IPS-NIHi7 (cell line): ENCODE measurements at regions not wholly inside any gene's neighbourhood (a gene's known extent, or its start where the extent isn't known, plus 50 kb on each side); places are given as distances from the start of the nearest gene placed in this dataset.
"Not testable (repeated sequence)": the region's sequence is repeated elsewhere in the genome, so short reads cannot be mapped to it uniquely, and the experiment has no call there.

Source experiments
- DNase-seq: peaks from one replicate; pipeline ENCODE4 v3.0.0; 2012; ENCODE audit warnings: mixed read lengths; ENCODE audit errors: extremely low spot score

GRCh38 chr2:183916041-183916440 lies 682.3 kb upstream of the ZNF804A start:
- not testable (repeated sequence) for DNase-seq

GRCh38 chr2:183919167-183919566 lies 679.2 kb upstream of the ZNF804A start:
- no peak for DNase-seq

- DNase-seq = no peak
Measured at GRCh38 chr2:183919926-183920325, 678.4 kb upstream of the ZNF804A start.

GRCh38 chr2:183925281-183925680 lies 673.0 kb upstream of the ZNF804A start:
- DNase-seq = no peak

- no peak for DNase-seq
Measured at GRCh38 chr2:183926433-183926832, 671.9 kb upstream of the ZNF804A start.

GRCh38 chr2:183927406-183928325 lies 670.7 kb upstream of the ZNF804A start:
- DNase-seq = no peak

- DNase-seq = no peak
Measured at GRCh38 chr2:183935005-183935404, 663.3 kb upstream of the ZNF804A start.

- DNase-seq = no peak
Measured at GRCh38 chr2:183937220-183937619, 661.1 kb upstream of the ZNF804A start.

GRCh38 chr2:183946193-183946592 lies 652.1 kb upstream of the ZNF804A start:
- no peak for DNase-seq

- no peak for DNase-seq
Measured at GRCh38 chr2:183948861-183949260, 649.5 kb upstream of the ZNF804A start.

- DNase-seq = no peak
Measured at GRCh38 chr2:183950673-183951072, 647.7 kb upstream of the ZNF804A start.

- no peak for DNase-seq
Measured at GRCh38 chr2:183951630-183952029, 646.7 kb upstream of the ZNF804A start.

- no peak for DNase-seq
Measured at GRCh38 chr2:183952741-183953140, 645.6 kb upstream of the ZNF804A start.

- DNase-seq = no peak
Measured at GRCh38 chr2:183963609-183964008, 634.7 kb upstream of the ZNF804A start.

- DNase-seq = no peak
Measured at GRCh38 chr2:183964565-183964964, 633.8 kb upstream of the ZNF804A start.

GRCh38 chr2:183967756-183968155 lies 630.6 kb upstream of the ZNF804A start:
- no peak for DNase-seq

GRCh38 chr2:183975676-183976075 lies 622.7 kb upstream of the ZNF804A start:
- not testable (repeated sequence) for DNase-seq

GRCh38 chr2:183984871-183985270 lies 613.5 kb upstream of the ZNF804A start:
- DNase-seq = no peak

GRCh38 chr2:183991968-183992367 lies 606.4 kb upstream of the ZNF804A start:
- no peak for DNase-seq

- DNase-seq = no peak
Measured at GRCh38 chr2:183993052-183993451, 605.3 kb upstream of the ZNF804A start.

GRCh38 chr2:183995632-183996031 lies 602.7 kb upstream of the ZNF804A start:
- no peak for DNase-seq

- DNase-seq = no peak
Measured at GRCh38 chr2:183996825-183997793, 601.2 kb upstream of the ZNF804A start.
